ENCODE measurements at regions not wholly inside any gene's neighbourhood (a gene's known extent, or its start where the extent isn't known, plus 50 kb on each side); places are given as distances from the start of the nearest gene placed in this dataset.
"Not testable (repeated sequence)": the region's sequence is repeated elsewhere in the genome, so short reads cannot be mapped to it uniquely, and the experiment has no call there.

- TF ChIP-seq, protein P1, sequence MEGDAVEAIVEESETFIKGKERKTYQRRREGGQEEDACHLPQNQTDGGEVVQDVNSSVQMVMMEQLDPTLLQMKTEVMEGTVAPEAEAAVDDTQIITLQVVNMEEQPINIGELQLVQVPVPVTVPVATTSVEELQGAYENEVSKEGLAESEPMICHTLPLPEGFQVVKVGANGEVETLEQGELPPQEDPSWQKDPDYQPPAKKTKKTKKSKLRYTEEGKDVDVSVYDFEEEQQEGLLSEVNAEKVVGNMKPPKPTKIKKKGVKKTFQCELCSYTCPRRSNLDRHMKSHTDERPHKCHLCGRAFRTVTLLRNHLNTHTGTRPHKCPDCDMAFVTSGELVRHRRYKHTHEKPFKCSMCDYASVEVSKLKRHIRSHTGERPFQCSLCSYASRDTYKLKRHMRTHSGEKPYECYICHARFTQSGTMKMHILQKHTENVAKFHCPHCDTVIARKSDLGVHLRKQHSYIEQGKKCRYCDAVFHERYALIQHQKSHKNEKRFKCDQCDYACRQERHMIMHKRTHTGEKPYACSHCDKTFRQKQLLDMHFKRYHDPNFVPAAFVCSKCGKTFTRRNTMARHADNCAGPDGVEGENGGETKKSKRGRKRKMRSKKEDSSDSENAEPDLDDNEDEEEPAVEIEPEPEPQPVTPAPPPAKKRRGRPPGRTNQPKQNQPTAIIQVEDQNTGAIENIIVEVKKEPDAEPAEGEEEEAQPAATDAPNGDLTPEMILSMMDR (IDR thresholded peaks at IDR 0.05) = not testable (repeated sequence)
- not testable (repeated sequence) for TF ChIP-seq RFX5 (IDR thresholded peaks at IDR 0.05; ENCODE audit: low read length); ELF1 (IDR thresholded peaks at IDR 0.05)
- TF ChIP-seq, protein P2, sequence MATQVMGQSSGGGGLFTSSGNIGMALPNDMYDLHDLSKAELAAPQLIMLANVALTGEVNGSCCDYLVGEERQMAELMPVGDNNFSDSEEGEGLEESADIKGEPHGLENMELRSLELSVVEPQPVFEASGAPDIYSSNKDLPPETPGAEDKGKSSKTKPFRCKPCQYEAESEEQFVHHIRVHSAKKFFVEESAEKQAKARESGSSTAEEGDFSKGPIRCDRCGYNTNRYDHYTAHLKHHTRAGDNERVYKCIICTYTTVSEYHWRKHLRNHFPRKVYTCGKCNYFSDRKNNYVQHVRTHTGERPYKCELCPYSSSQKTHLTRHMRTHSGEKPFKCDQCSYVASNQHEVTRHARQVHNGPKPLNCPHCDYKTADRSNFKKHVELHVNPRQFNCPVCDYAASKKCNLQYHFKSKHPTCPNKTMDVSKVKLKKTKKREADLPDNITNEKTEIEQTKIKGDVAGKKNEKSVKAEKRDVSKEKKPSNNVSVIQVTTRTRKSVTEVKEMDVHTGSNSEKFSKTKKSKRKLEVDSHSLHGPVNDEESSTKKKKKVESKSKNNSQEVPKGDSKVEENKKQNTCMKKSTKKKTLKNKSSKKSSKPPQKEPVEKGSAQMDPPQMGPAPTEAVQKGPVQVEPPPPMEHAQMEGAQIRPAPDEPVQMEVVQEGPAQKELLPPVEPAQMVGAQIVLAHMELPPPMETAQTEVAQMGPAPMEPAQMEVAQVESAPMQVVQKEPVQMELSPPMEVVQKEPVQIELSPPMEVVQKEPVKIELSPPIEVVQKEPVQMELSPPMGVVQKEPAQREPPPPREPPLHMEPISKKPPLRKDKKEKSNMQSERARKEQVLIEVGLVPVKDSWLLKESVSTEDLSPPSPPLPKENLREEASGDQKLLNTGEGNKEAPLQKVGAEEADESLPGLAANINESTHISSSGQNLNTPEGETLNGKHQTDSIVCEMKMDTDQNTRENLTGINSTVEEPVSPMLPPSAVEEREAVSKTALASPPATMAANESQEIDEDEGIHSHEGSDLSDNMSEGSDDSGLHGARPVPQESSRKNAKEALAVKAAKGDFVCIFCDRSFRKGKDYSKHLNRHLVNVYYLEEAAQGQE (IDR thresholded peaks at IDR 0.05; ENCODE audit: low read depth, low read length) = not testable (repeated sequence)
- TF ChIP-seq, protein P3, sequence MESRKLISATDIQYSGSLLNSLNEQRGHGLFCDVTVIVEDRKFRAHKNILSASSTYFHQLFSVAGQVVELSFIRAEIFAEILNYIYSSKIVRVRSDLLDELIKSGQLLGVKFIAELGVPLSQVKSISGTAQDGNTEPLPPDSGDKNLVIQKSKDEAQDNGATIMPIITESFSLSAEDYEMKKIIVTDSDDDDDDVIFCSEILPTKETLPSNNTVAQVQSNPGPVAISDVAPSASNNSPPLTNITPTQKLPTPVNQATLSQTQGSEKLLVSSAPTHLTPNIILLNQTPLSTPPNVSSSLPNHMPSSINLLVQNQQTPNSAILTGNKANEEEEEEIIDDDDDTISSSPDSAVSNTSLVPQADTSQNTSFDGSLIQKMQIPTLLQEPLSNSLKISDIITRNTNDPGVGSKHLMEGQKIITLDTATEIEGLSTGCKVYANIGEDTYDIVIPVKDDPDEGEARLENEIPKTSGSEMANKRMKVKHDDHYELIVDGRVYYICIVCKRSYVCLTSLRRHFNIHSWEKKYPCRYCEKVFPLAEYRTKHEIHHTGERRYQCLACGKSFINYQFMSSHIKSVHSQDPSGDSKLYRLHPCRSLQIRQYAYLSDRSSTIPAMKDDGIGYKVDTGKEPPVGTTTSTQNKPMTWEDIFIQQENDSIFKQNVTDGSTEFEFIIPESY (IDR thresholded peaks at IDR 0.05; ENCODE audit: borderline replicate concordance, low read depth) = not testable (repeated sequence)
These were observed 334.8 kb downstream of the CWH43 start for GRCh38 chr4:49320725-49321410.

All from SK-N-SH (cell line).